Activated naive CD4-positive, alpha-beta T cell treated with anti-CD3 and anti-CD28 coated beads, Interleukin-2, amount 50 U/mL, for 72 hours (primary cell): ENCODE measurements at regions not wholly inside any gene's neighbourhood (a gene's known extent, or its start where the extent isn't known, plus 50 kb on each side); places are given as distances from the start of the nearest gene placed in this dataset.
"Not testable (repeated sequence)": the region's sequence is repeated elsewhere in the genome, so short reads cannot be mapped to it uniquely, and the experiment has no call there.

ENCODE experiments used
- ATAC-seq, 2 donors: fragments of 150-1000 bp; cut with Tn5 transposase; 2 replicates each; pipeline ENCODE4 v1.10.0; 2021; ENCODE audit warnings: mild to moderate bottlenecking in 2 of 2, moderate library complexity in 2 of 2
- DNase-seq, 2 donors: peaks; one replicate each; pipeline ENCODE4 v3.0.0; 2021 to 2022; ENCODE audit warnings: low spot score in 2 of 2
- H3K27ac Mint-ChIP-seq, 2 donors: one replicate each; pipeline ENCODE4 v1.8.0; 2022; ENCODE audit warnings: mild to moderate bottlenecking in 2 of 2, mixed read lengths in 2 of 2
- H3K36me3 Mint-ChIP-seq, 2 donors: one replicate each; pipeline ENCODE4 v1.8.0; 2022; ENCODE audit warnings: mixed read lengths in 2 of 2
- H3K9me3 Mint-ChIP-seq, 2 donors: one replicate each; pipeline ENCODE4 v1.8.0; 2022; ENCODE audit warnings: mixed read lengths in 2 of 2

GRCh38 chr2:199216253-199216652 is 241.5 kb downstream of the SATB2 start:
- Mint-ChIP-seq H3K27ac (no peak overlapping the region), H3K36me3 (no peaks in the 10 kb centered on the region), H3K9me3 (peaks cover 0 to 4% of the 10 kb centered on the region in 2 donors)
- DNase-seq (no peak), ATAC-seq (no peak)

GRCh38 chr2:199207011-199207410 is 250.7 kb downstream of the SATB2 start:
- Mint-ChIP-seq H3K36me3 (no peaks in the 10 kb centered on the region), H3K9me3 (peaks cover 12 to 19% of the 10 kb centered on the region in 2 donors), H3K27ac (no peak overlapping the region)
- no peak for DNase-seq
- ATAC-seq: no peak

DNA sequence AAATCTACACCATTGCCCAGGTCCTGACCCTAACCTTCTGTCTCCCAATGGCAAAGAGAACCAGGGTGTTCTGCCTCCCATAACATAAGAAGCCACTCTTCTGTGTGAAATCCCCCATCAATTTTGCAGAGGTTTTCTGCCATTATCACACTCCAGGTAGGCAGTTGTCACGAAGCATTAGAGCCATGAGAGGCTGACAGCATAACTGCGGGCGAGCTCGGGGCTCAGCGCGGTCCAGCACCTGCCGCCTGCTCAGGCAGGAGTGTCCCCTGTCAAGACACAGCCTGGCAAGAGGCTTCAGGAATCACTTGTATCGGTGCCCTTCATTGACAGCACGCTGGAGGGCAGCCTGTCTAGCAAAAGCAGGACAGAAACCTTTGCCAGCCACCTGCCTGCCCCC is 251.2 kb downstream of the SATB2 start:
- ATAC-seq (no peak), DNase-seq (no peak)
- Mint-ChIP-seq H3K27ac (no peak overlapping the region), H3K36me3 (no peaks in the 10 kb centered on the region), H3K9me3 (peaks cover 12 to 19% of the 10 kb centered on the region in 2 donors)

DNA sequence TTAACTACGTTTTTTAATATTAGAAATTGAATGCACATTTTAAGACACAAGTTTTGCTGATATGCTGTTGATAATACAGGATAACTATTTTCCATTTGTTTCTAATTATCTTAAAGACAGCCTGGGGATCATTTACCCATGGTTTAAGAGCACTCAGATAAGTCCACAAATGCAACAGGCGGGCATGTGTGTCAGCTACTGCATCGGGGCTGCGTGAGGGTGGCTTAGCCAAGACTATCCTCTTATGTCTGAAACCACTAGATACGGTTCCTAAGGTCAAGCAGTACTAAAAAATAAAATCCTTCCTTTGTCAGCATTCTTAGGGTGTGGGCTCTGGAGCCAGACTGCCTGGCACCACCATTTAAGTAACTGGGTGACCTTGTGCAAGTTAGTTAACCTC is 254.8 kb downstream of the SATB2 start:
- ATAC-seq: no peak
- H3K27ac Mint-ChIP-seq: no peak overlapping the region

GRCh38 chr2:199201539-199201938 is 256.2 kb downstream of the SATB2 start:
- H3K36me3 Mint-ChIP-seq: no peaks in the 10 kb centered on the region
- H3K27ac Mint-ChIP-seq: no peak overlapping the region
- H3K9me3 Mint-ChIP-seq: peaks cover 0 to 13% of the 10 kb centered on the region in 2 donors
- ATAC-seq (no peak), DNase-seq (no peak)

More for the DNA sequence above, 254.8 kb downstream of the SATB2 start:
- Mint-ChIP-seq H3K36me3 (no peaks in the 10 kb centered on the region), H3K9me3 (peaks cover 3 to 13% of the 10 kb centered on the region in 2 donors)
- DNase-seq: no peak

GRCh38 chr2:199199797-199200196 is 257.9 kb downstream of the SATB2 start:
- Mint-ChIP-seq H3K36me3 (no peaks in the 10 kb centered on the region), H3K9me3 (peaks cover 0 to 13% of the 10 kb centered on the region in 2 donors), H3K27ac (no peak overlapping the region)
- DNase-seq (no peak), ATAC-seq (no peak)

GRCh38 chr2:199197448-199197847 is 260.3 kb downstream of the SATB2 start:
- H3K9me3 Mint-ChIP-seq: peaks cover 0 to 4% of the 10 kb centered on the region in 2 donors
- H3K36me3 Mint-ChIP-seq: no peaks in the 10 kb centered on the region
- DNase-seq: no peak
- ATAC-seq: no peak
- no peak overlapping the region for H3K27ac Mint-ChIP-seq

DNA sequence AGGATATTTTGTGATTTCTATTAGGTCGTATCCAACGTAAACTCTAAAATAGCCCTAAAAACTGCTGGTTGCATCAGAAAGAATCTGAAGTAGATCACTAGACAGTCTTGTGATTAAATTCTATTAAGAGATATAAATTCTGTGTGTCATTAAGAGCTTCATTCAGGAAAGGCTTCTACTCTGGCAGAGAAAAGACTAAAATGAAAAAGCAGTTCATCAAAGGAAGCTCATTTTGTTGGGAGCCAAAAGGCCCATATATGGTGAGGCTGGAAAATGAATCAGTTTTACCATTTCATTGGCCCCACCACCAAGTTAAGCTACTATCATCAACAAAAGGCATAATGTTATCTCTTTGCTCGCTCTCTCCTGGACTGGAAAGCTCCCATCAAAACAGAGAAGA is 261.1 kb downstream of the SATB2 start:
- no peak overlapping the region for H3K27ac Mint-ChIP-seq
- no peak for ATAC-seq

DNA sequence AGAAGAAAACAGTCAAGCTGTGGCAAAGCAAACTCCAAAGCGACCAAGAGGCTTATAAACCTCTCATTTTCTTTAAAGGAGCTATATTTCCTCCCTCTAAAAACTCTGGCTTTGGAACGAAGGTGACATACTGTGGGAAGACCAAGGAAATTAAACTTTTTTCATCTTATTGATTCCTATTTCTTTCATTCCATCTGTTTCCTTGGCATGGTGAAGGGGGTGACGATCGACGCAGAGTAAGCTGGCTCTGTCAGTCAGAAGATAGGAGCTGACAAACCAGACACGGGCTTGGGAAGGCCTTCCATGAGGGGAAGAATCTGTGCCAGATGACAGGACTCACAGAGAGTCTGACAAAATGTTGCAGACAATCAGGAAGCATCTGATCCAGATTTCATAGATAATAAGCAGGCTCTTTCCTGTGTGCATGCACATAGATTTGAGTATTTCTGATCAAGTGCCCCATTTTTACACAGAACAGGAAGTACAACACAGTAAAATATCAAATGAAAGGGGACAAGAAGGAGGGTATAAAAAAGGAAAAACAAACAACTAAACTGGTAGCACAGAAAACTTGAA is 261.7 kb downstream of the SATB2 start:
- peaks cover 0 to 1% of the 10 kb centered on the region in 2 donors for H3K9me3 Mint-ChIP-seq
- no peak for DNase-seq
- H3K27ac Mint-ChIP-seq: no peak overlapping the region
- no peak for ATAC-seq
- no peaks in the 10 kb centered on the region for H3K36me3 Mint-ChIP-seq

More for the DNA sequence above, 261.1 kb downstream of the SATB2 start:
- no peak for DNase-seq
- H3K36me3 Mint-ChIP-seq: no peaks in the 10 kb centered on the region
- peaks cover 0 to 4% of the 10 kb centered on the region in 2 donors for H3K9me3 Mint-ChIP-seq

DNA sequence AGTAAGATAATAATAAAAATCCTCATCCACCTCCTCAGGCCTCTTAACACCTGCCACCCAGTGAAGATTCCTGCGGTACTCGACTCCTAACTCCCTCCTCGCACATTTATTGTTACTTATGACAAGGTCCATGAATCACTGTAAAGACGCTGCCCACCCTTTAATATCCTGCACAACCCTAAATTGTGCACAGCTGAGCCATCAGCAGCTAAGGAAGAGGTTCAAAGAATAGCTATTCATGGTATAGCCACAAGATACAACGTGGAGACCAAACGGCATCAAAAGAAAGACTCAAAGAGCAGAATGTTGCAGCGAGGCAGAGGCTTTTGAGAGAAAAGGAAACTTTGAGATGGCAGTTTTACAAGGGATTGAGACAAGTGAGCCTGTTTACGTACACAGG is 266.3 kb downstream of the SATB2 start:
- no peak overlapping the region for H3K27ac Mint-ChIP-seq
- H3K9me3 Mint-ChIP-seq: no peaks in the 10 kb centered on the region
- DNase-seq: no peak
- no peak for ATAC-seq
- no peaks in the 10 kb centered on the region for H3K36me3 Mint-ChIP-seq

- Mint-ChIP-seq H3K9me3 (no peaks in the 10 kb centered on the region), H3K36me3 (no peaks in the 10 kb centered on the region), H3K27ac (no peak overlapping the region)
- DNase-seq (no peak), ATAC-seq (no peak)
Observed at GRCh38 chr2:199189229-199189628, 268.5 kb downstream of the SATB2 start.

- H3K27ac Mint-ChIP-seq: no peak overlapping the region
- no peak for ATAC-seq
- H3K9me3 Mint-ChIP-seq: no peaks in the 10 kb centered on the region
- no peaks in the 10 kb centered on the region for H3K36me3 Mint-ChIP-seq
- DNase-seq: no peak
Observed at GRCh38 chr2:199186301-199186751, 271.4 kb downstream of the SATB2 start.

DNA sequence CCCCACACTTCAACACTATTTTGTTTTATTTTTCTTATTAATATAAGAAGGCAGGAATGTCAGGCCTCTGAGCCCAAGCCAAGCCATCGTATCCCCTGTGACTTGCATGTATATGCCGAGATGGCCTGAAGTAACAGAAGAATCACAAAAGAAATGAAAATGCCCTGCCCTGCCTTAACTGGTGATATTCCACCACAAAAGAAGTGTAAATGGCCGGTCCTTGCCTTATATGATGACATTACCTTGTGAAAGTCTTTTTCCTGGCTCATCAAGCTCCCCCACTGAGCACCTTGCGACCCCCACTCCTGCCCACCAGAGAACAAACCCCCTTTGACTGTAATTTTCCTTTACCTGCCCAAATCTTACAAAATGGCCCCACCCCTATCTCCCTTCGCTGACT is 272.6 kb downstream of the SATB2 start:
- ATAC-seq, DNase-seq, H3K36me3 Mint-ChIP-seq, H3K9me3 Mint-ChIP-seq, H3K27ac Mint-ChIP-seq: not testable (repeated sequence)

DNA sequence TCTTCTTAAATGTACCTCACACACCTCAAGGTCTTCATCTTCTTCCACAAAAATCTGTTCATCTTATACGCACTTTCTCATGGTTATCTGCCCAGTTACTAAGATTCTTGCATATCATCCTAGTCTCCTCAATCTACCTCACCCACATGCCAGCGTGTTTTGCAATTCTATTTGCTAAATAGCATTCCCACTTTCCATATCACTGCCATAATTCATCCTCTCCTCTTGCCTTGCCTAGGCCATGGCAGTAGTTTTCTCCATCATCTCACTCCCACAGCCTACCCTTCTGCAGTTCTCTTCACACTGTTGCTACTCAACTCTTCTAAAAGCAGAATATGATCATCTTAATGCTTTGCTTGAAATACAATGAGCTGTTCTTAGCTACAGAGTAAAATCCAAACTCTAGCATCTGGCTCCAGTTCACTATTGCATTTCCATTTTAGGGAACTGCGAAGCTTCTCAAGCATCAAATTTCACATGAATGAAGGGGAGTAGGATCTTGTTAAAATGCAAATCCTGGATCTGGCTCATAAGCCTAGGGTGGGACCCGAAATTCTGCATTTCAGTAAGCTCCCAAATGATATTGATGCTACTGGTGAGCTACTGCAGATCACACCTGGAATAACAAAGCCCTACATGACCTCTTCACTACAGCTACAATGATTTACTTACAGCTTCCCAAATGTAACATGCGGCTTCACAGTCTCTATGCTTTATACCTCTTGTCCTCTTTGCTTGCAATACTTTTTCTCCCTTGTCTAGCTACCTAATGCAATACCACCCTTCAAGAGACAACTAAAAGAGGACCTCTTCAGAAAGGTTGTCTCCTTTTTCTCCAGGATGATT is 293.9 kb downstream of the SATB2 start:
- no peaks in the 10 kb centered on the region for H3K36me3 Mint-ChIP-seq
- ATAC-seq (no peak), DNase-seq (no peak)
- H3K9me3 Mint-ChIP-seq: peaks cover 4 to 5% of the 10 kb centered on the region in 2 donors
- no peak overlapping the region for H3K27ac Mint-ChIP-seq

GRCh38 chr2:199160677-199161465 is 296.9 kb downstream of the SATB2 start:
- Mint-ChIP-seq H3K9me3 (peaks cover 15 to 16% of the 10 kb centered on the region in 2 donors), H3K27ac (no peak overlapping the region), H3K36me3 (peaks cover 3 to 11% of the 10 kb centered on the region in 2 donors)
- ATAC-seq: no peak
- DNase-seq: no peak

DNA sequence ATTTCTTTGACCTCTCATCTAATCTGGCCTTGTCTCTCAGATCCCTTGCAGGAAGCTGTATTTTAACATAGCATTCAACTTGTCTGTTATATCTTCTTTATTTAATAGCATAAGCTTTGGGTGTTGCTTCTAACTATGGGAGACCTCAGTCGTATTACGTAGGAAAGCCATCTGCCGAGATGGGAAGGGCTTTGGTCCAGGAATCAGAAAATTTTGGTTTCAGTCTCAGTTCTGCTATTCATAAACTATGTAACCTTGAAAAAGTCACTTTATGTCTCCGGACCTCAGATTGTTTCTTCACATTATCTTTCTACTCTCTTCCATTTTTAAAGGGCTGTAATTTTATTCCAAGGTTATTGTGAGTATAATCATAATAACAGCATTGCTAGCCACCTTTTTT is 297.7 kb downstream of the SATB2 start:
- Mint-ChIP-seq H3K9me3 (peaks cover 21% of the 10 kb centered on the region in 2 donors), H3K27ac (no peak overlapping the region), H3K36me3 (peaks cover 8 to 17% of the 10 kb centered on the region in 2 donors)
- ATAC-seq (no peak), DNase-seq (no peak)
